ENCODE measurements at regions not wholly inside any gene's neighbourhood (a gene's known extent, or its start where the extent isn't known, plus 50 kb on each side); places are given as distances from the start of the nearest gene placed in this dataset.
A peak's percentile ranks its signal among the peaks of the same experiment; 100 is the strongest.
"Not testable (repeated sequence)": the region's sequence is repeated elsewhere in the genome, so short reads cannot be mapped to it uniquely, and the experiment has no call there.

DNA sequence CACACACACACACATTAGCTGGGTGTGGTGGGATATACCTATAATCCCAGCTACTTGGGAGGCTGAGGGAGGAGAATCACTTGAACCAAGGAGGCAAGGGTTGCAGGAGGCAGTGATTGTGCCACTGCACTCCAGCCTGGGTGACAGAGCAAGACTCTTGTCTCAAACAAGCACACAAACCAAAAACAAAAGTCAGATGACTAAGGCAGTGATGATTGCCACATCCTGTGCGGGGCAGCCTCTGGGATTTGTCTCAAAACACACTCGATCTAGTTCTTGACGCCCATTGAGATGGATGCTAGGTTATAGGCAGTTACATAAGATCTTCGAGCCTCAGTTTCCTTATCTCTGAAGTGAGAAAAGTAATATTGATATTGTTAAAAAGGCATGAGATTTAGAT, 57.8 kb upstream of the NBPF8 start:
- in situ Hi-C loops (cut with HindIII; ENCODE audit: low pct_unique_long_range_greater_than_20kb, low sequenced_read_pairs); DNase-seq (ENCODE audit: low read depth): not testable (repeated sequence)

GRCh38 chr1:120356170-120356569, 58.7 kb upstream of the NBPF8 start:
- DNase-seq (ENCODE audit: low read depth), result peak; percentile 5

GRCh38 chr1:120354618-120355184, 60.1 kb upstream of the NBPF8 start:
- in situ Hi-C loops (cut with HindIII; ENCODE audit: low pct_unique_long_range_greater_than_20kb, low sequenced_read_pairs), result not testable (repeated sequence)
- peak; percentile 78 for DNase-seq (ENCODE audit: low read depth)

More at GRCh38 chr1:120356170-120356569, 58.7 kb upstream of the NBPF8 start:
- in situ Hi-C loops (cut with HindIII; ENCODE audit: low pct_unique_long_range_greater_than_20kb, low sequenced_read_pairs), result not testable (repeated sequence)

DNA sequence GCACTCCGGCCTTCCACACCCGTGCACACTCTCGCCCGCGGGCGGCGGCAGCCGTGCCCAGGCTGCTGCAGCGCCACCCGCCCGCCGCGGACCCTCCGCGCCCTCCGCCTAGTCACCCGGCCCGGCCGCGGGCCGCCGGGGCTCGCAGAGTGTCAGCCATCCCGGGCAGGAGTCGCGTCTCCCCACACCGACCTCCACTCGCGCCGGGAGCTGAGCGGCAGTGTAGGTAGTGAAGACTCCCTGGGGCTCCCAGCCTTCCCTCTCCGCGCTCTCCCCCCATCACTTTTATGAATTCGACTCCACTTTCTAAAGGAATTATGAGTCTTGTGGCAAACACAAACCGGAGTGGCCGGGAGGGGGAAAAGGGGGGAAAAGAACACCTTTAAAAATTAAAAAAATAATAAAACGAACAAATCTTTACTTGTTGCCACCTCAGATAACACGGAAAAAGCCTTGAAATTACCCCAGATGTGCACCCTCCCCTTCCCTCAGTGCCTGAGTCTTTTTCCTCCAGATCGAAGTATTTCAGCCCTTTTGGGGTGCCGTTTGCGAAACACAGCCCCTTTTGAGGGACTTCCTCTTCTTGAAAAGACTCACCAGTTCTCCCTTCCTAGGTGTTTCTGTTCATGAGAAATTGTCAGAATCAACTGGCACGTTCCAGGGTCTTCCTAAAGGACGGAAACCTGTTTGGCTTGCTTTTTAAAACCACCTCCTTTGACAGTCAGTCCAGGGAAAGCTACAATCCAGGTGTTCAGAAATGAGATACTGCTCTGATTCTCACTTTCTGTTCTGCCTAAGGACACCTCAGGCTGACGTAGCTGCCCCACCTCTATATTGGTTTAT, 72.4 kb upstream of the NBPF8 start:
- DNase-seq (ENCODE audit: low read depth); in situ Hi-C loops (cut with HindIII; ENCODE audit: low pct_unique_long_range_greater_than_20kb, low sequenced_read_pairs): not testable (repeated sequence)

DNA sequence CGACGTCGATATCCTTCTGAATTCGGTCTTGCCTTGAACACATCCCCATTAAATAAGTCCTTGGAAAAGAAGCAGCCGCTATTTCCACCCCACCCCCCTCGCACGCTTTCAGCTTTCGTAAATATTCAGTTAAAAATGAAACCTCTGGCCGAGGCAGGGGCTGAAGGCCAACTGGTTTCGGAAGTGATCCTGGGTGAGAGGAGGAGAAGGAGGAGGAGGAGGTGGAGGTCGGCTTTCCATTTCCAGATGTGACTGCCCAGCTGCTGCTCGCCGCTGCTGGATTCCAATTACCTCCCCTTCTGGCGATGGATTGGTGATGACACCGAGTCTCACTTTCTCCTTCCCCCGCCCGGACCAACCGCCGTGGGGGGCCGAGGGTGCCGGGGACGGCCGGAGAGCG, 73.1 kb upstream of the NBPF8 start:
- in situ Hi-C loops (cut with HindIII; ENCODE audit: low pct_unique_long_range_greater_than_20kb, low sequenced_read_pairs), result not testable (repeated sequence)
- peak; percentile 43 for DNase-seq (ENCODE audit: low read depth)

DNA sequence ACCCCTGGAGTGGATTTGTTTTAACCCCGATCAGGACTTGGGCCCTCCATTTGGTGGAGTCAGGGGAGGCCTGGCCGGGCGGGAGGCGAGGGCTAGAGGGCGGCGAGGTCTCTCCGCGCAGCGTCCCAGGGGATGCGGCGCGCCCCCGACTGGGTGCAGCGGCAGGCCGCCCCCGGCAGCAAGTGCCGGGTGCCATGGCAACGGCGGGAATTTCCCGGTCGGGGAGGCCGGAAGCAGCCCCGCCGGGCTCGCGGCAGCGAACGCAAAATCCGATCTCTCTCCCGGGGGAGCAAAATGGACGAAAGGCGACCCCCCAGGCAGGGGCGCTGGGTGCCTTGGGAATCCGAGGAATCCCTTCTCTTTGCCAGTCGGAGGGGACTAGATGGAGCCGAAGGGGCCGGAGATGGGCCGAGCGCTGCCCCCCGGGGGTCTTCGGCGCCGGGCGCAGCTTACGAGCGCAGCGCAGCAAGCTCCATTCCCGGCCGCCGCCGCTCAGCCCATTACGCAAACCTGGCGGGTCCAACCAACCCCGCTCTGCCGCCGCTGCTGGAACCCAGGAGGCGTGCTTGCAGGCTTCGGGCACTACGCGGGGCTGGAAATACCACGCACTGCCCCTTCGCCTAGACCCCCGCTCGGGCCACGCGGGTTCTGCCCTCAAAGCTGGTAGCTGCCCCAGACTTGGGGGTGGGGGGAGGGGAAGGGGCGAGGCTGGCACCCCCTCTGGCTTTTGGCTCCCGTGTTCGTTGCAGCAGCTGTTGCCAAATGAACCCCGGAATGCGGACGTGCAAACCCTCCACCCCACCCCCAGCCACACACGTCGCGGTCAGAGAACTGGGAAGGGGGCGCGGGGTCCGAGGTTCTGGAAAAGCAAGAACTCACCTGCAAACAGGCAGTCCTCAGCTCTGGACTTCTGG, 73.7 kb upstream of the NBPF8 start:
- in situ Hi-C loops (cut with HindIII; ENCODE audit: low pct_unique_long_range_greater_than_20kb, low sequenced_read_pairs); DNase-seq (ENCODE audit: low read depth): not testable (repeated sequence)

DNA sequence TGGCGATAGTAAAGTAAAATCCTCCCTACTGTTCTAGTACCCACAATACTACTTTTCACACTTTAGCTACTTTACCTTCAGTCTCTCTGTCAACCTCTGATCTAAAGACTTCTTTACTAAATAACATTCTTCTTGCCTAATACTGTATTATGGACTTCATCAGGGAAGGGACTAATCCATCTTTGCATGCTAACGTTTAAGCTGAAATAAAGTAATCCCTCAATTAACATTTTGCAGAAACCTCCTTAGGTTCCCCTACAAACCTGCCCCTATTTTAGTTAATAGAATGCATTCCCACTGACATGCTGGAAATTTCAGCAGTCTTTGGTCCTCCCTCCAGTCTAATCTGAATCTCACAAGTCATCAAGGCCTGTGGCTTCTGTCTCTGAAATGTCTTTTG, 99.1 kb upstream of the NBPF8 start:
- DNase-seq (ENCODE audit: low read depth); in situ Hi-C loops (cut with HindIII; ENCODE audit: low pct_unique_long_range_greater_than_20kb, low sequenced_read_pairs): not testable (repeated sequence)

DNA sequence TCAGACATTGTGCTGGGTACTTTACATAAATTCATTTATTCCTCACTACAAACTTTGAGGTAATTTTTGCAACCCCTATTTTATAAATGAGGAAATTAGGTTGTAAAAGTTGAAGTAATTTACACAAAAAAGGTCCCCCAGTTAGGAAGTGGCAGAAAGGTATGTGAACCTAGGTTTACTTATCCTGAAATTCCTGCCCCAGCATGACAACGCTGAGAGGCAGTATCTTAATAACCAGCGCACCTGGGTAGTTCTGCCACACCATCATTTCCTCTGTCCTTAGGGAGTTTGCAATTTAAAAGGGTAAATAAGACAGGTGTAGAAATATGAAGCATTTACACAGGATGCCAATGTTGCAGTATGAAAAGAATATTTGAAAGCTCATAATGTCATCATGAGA, 102.9 kb upstream of the NBPF8 start:
- DNase-seq (ENCODE audit: low read depth); in situ Hi-C loops (cut with HindIII; ENCODE audit: low pct_unique_long_range_greater_than_20kb, low sequenced_read_pairs): not testable (repeated sequence)

DNA sequence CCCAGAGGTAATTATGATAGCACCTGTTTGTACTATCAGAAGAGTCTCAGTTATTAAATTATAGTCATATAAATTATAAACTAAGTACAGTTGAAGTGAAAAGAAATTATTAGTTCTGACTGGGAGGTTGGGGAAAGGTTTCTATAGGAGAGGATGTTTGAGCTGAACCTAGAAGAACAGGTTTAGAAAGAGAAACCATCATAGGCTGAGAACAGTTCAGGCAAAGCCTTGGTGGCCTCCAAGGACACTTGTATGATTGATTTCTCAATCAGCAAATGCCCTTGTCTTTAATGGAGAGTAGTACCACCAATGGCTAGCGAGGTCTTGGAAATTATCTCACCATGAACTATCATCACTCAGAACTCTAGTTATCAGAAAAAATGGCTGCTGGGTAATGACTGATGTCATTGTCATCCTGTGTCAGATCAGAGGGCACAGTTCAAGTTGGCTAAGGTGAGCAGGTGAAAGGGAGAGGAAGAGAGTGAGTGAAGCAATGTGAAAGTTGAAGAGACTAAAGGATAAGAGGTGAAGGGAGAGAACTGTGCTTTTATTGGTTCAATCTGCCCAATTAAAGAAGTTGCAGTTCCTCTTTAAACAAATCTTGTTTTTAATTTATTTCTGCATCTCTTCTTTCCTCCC, 105.8 kb upstream of the NBPF8 start:
- DNase-seq (ENCODE audit: low read depth); in situ Hi-C loops (cut with HindIII; ENCODE audit: low pct_unique_long_range_greater_than_20kb, low sequenced_read_pairs): not testable (repeated sequence)

DNA sequence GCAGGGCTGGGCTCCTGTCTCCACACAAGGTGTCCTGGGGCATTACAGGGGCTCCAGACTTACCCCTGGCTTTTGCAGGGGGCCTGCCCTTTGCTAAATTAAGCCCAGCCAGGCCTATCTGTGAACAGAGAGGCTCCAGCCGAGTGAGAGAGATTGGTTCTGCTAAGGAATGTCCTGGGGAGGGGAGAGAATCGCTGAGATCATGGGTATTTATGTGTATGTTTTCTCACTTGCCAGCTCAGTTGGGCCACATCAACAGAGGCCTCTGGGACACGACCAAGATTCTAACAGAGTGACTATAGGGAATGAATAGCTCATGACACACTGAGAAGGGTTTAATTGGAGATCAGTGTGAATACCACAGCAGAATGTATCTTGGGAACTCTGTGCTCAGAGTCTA, 109.8 kb upstream of the NBPF8 start:
- in situ Hi-C loops (cut with HindIII; ENCODE audit: low pct_unique_long_range_greater_than_20kb, low sequenced_read_pairs); DNase-seq (ENCODE audit: low read depth): not testable (repeated sequence)

DNA sequence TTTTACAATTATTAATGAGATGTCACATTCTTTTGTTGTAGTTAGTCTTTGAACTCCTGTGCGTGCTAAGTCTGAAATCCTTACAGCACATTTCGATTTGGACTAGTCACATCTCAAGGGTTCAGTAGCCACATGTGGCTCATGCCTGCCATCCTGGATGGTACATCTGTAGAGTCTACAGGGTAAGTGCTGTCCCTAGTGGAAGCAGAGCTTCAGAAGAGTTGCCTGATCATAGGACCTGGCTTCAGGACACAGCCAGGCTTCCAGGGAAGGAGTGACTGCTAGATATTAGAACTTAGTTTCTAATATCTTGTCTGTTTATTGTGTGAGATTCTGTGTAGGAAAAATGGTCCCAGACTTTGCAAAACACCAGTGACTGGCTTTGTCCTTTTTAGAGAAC, 110.5 kb upstream of the NBPF8 start:
- DNase-seq (ENCODE audit: low read depth); in situ Hi-C loops (cut with HindIII; ENCODE audit: low pct_unique_long_range_greater_than_20kb, low sequenced_read_pairs): not testable (repeated sequence)

- DNase-seq (ENCODE audit: low read depth); in situ Hi-C loops (cut with HindIII; ENCODE audit: low pct_unique_long_range_greater_than_20kb, low sequenced_read_pairs): not testable (repeated sequence)
Observed at GRCh38 chr1:120299433-120300057, 115.3 kb upstream of the NBPF8 start.

- DNase-seq (ENCODE audit: low read depth); in situ Hi-C loops (cut with HindIII; ENCODE audit: low pct_unique_long_range_greater_than_20kb, low sequenced_read_pairs): not testable (repeated sequence)
Observed at GRCh38 chr1:120298487-120298886, 116.3 kb upstream of the NBPF8 start.

GRCh38 chr1:120297345-120297953, 117.4 kb upstream of the NBPF8 start:
- DNase-seq (ENCODE audit: low read depth); in situ Hi-C loops (cut with HindIII; ENCODE audit: low pct_unique_long_range_greater_than_20kb, low sequenced_read_pairs): not testable (repeated sequence)

DNA sequence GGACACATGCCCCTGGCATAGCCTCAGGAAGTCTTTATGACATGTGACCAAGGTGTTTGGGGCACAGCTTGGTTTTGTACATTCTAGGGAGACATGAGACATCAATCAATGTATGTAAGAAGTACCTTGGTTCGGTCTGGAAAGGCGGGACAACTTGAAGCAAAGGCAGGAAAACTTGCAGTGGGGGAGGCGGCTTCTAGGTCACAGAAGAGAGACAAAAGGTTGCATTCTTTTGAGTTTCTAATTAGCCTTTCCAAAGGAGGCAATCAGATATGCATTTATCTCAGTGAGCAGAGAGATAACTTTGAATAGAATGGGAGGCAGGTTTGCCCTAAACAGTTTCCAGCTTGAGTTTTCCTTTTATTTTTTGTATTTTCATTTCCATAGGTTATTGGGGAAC, 113.8 kb upstream of the SEC22B start:
- in situ Hi-C loops (cut with HindIII; ENCODE audit: low pct_unique_long_range_greater_than_20kb, low sequenced_read_pairs); DNase-seq (ENCODE audit: low read depth): not testable (repeated sequence)

DNA sequence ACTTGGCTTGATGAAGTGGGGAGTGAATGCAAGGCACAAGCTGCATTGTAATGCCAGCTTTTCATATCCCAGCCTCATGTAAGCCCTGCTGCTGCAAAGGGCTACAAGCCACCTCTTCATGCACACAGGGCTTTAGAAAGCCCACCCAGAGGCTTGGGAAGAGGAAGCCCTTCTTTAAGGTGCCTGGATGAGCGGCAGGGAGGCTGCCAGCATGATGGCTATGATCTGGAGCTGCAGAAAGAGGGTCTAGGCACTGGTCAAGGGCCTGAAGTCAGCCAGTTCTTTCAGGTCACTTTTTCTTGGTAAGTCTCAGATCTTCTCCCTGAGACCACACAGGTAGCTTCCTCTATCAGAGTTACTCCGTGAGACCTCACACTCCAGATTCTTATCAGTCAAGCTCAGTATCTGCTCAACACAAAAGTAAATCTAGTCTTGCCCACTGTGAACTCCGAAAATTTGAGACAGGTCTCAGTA, 113.3 kb upstream of the SEC22B start:
- in situ Hi-C loops (cut with HindIII; ENCODE audit: low pct_unique_long_range_greater_than_20kb, low sequenced_read_pairs); DNase-seq (ENCODE audit: low read depth): not testable (repeated sequence)

All from Caki2 (cell line).